IMR-90 (cell line): ENCODE measurements at regions not wholly inside any gene's neighbourhood (a gene's known extent, or its start where the extent isn't known, plus 50 kb on each side); places are given as distances from the start of the nearest gene placed in this dataset.

Experiments
- ATAC-seq: fragments of 200-7000 bp; cut with Tn5 transposase; 2 replicates; pipeline ENCODE4 v1.9.1; 2020; ENCODE audit warnings: low read depth, mild to moderate bottlenecking, moderate library complexity
- BruUV-seq: library from RNA; stranded (reverse); fragments of 400-500 nt; replicated peaks from 2 replicates; lab custom pipeline; 2021; lab: Mats Ljungman, UMichigan
- CTCF ChIA-PET: fragments of 300-600 bp; formaldehyde crosslinking; extraction: SDS; loops from one replicate; lab custom pipeline; 2021; ENCODE audit warnings: antibody characterized with exemption; lab: Yijun Ruan, JAX
- POLR2A ChIA-PET: fragments of 300-600 bp; sonication (Branson Sonifier 250); formaldehyde crosslinking; loops from one replicate; lab custom pipeline; 2022; ENCODE audit warnings: antibody characterized with exemption; ENCODE audit not compliant: unreplicated experiment; lab: Charles Lee
- DNase-seq: peaks from one replicate; pipeline ENCODE4 v3.0.0; 2013
- H2AFZ ChIP-seq: replicated peaks from 2 replicates; pipeline ENCODE3; 2013; ENCODE audit warnings: low read length, mild to moderate bottlenecking; ENCODE audit not compliant: poor library complexity
- H2AK5ac ChIP-seq: 2 replicates; pipeline ENCODE4 v1.6.1; 2013; ENCODE audit warnings: low read depth, low read length, inconsistent platforms
- H2AK9ac ChIP-seq: replicated peaks from 2 replicates; pipeline ENCODE3; 2013; ENCODE audit warnings: mild to moderate bottlenecking, low read depth, low read length, moderate library complexity; ENCODE audit not compliant: poor library complexity
- H2BK120ac ChIP-seq: 2 replicates; pipeline ENCODE4 v1.6.1; 2013; ENCODE audit warnings: low read depth, low read length, inconsistent platforms
- H2BK15ac ChIP-seq: 3 replicates; pipeline ENCODE4 v1.6.1; 2013; ENCODE audit warnings: low read depth, low read length, inconsistent platforms
- H2BK20ac ChIP-seq: 2 replicates; pipeline ENCODE4 v1.6.1; 2013; ENCODE audit warnings: low read depth, mild to moderate bottlenecking, inconsistent platforms, low read length, moderate library complexity
- H2BK5ac ChIP-seq: 2 replicates; pipeline ENCODE4 v1.6.1; 2013; ENCODE audit warnings: mild to moderate bottlenecking, low read depth, low read length, inconsistent platforms; ENCODE audit not compliant: poor library complexity, severe bottlenecking
- H3K14ac ChIP-seq: replicated peaks from 2 replicates; pipeline ENCODE4 v1.6.1; 2013; ENCODE audit warnings: low read depth, low read length, inconsistent platforms
- H3K18ac ChIP-seq: 2 replicates; pipeline ENCODE4 v1.6.1; 2013; ENCODE audit warnings: low read depth, low read length, control low read depth
- H3K23ac ChIP-seq: 2 replicates; pipeline ENCODE4 v1.6.1; 2013; ENCODE audit warnings: low read depth, low read length, inconsistent platforms
- H3K27ac ChIP-seq: 2 replicates; pipeline ENCODE4 v1.5.1; 2013; ENCODE audit warnings: mild to moderate bottlenecking, control low read depth, low read length; ENCODE audit not compliant: insufficient read depth
- H3K27me3 ChIP-seq: 2 replicates; pipeline ENCODE4 v1.6.1; 2013; ENCODE audit warnings: low read length; ENCODE audit not compliant: control insufficient read depth, insufficient read depth
- H3K36me3 ChIP-seq: 2 replicates; pipeline ENCODE4 v1.6.1; 2013; ENCODE audit warnings: low read length, mixed read lengths; ENCODE audit not compliant: control insufficient read depth, insufficient read depth
- H3K4ac ChIP-seq: 2 replicates; pipeline ENCODE4 v1.6.1; 2013; ENCODE audit warnings: low read depth, low read length, inconsistent platforms
- H3K4me1 ChIP-seq: 2 replicates; pipeline ENCODE4 v1.6.1; 2013; ENCODE audit warnings: low read length, mixed read lengths; ENCODE audit not compliant: control insufficient read depth, insufficient read depth
- H3K4me2 ChIP-seq: 2 replicates; pipeline ENCODE4 v1.6.1; 2013; ENCODE audit warnings: low read depth, mild to moderate bottlenecking, control low read depth, low read length, moderate library complexity
- H3K4me3 ChIP-seq: 2 replicates; pipeline ENCODE4 v1.5.1; 2013; ENCODE audit warnings: low read depth, mild to moderate bottlenecking, control low read depth, low read length, moderate library complexity; ENCODE audit not compliant: insufficient read depth
- H3K56ac ChIP-seq: 2 replicates; pipeline ENCODE4 v1.6.1; 2013; ENCODE audit warnings: low read length, inconsistent platforms; ENCODE audit not compliant: insufficient read depth; ENCODE audit errors: extremely low read depth
- H3K79me1 ChIP-seq, 2 experiments: 2 replicates each; pipeline ENCODE4 v1.6.1; 2013; ENCODE audit warnings: low read length in 2 of 2, inconsistent platforms in 1 of 2, low read depth in 1 of 2
- H3K9ac ChIP-seq: 2 replicates; pipeline ENCODE4 v1.6.1; 2013; ENCODE audit warnings: low read depth, low read length, control low read depth
- H3K9me1 ChIP-seq: 2 replicates; pipeline ENCODE4 v1.6.1; 2013; ENCODE audit warnings: low read length, inconsistent platforms; ENCODE audit not compliant: insufficient read depth
- H3K9me3 ChIP-seq: 2 replicates; pipeline ENCODE4 v1.6.1; 2013; ENCODE audit warnings: low read length; ENCODE audit not compliant: control insufficient read depth, insufficient read depth
- H4K20me1 ChIP-seq: 2 replicates; pipeline ENCODE4 v1.6.1; 2013; ENCODE audit warnings: low read length, inconsistent platforms; ENCODE audit not compliant: insufficient read depth
- H4K5ac ChIP-seq: 2 replicates; pipeline ENCODE4 v1.6.1; 2013; ENCODE audit warnings: mild to moderate bottlenecking, low read depth, low read length, control low read depth
- H4K8ac ChIP-seq, 2 experiments: 2 replicates each; pipeline ENCODE4 v1.6.1; 2013; ENCODE audit warnings: low read depth in 2 of 2, low read length in 2 of 2, control low read depth in 1 of 2, inconsistent platforms in 1 of 2
- H4K91ac ChIP-seq: 2 replicates; pipeline ENCODE4 v1.6.1; 2013; ENCODE audit warnings: low read depth, low read length, inconsistent platforms; ENCODE audit not compliant: insufficient read depth
- BHLHE40 ChIP-seq: fragments of 150-350 bp; IDR thresholded peaks from 2 replicates; pipeline ENCODE4 v1.6.1; 2016; ENCODE audit warnings: mild to moderate bottlenecking, low read depth, low read length
- CEBPB ChIP-seq: IDR thresholded peaks from 2 replicates; pipeline ENCODE4 v1.6.1; 2012; ENCODE audit warnings: low read depth, low read length, improper control_type of control experiment
- CHD1 ChIP-seq: IDR thresholded peaks from 2 replicates; pipeline ENCODE4 v1.6.1; 2012; ENCODE audit warnings: low read depth, low read length, improper control_type of control experiment
- FOS ChIP-seq: fragments of 150-350 bp; IDR thresholded peaks from 2 replicates; pipeline ENCODE4 v1.6.1; 2016; ENCODE audit warnings: low read depth, low read length
- MAFK ChIP-seq: IDR thresholded peaks from 2 replicates; pipeline ENCODE4 v1.6.1; 2012; ENCODE audit warnings: low read depth, low read length, improper control_type of control experiment
- MXI1 ChIP-seq: IDR thresholded peaks from 2 replicates; pipeline ENCODE4 v1.6.1; 2012; ENCODE audit warnings: low read depth, mild to moderate bottlenecking, low read length, moderate library complexity, borderline replicate concordance
- NFE2L2 ChIP-seq: fragments of 150-350 bp; IDR thresholded peaks from 2 replicates; pipeline ENCODE4 v1.6.1; 2016; ENCODE audit warnings: low read depth, mild to moderate bottlenecking, low read length
- RAD21 ChIP-seq: IDR thresholded peaks from 2 replicates; pipeline ENCODE4 v1.6.1; 2012; ENCODE audit warnings: low read length, improper control_type of control experiment
- RFX5 ChIP-seq: IDR thresholded peaks from 2 replicates; pipeline ENCODE4 v1.8.0; 2012; ENCODE audit warnings: low read depth, mild to moderate bottlenecking, low read length, moderate library complexity
- SMC3 ChIP-seq: fragments of 150-350 bp; IDR thresholded peaks from 2 replicates; pipeline ENCODE4 v1.6.1; 2016; ENCODE audit warnings: low read depth, mild to moderate bottlenecking, antibody characterized with exemption, low read length, moderate library complexity
- WGBS, 2 experiments: methylation state at CpG; one replicate each; pipeline versions ENCODE4 v1.1.5 to v1.1.7; 2013; ENCODE audit warnings: missing lambda C conversion rate in 2 of 2; ENCODE audit not compliant: insufficient read length in 1 of 2; ENCODE audit errors: extremely low coverage in 2 of 2; 5-methylcytosine and 5-hydroxymethylcytosine counted together
- dilution Hi-C: fragments of 300-500 bp; cut with HindIII; formaldehyde crosslinking; loops from one replicate; pipeline ENCODE4 v1.14.3; 2018; ENCODE audit warnings: low sequenced_read_pairs; ENCODE audit not compliant: unreplicated experiment
- in situ Hi-C: fragments of 300-500 bp; cut with MboI; formaldehyde crosslinking; loops from 3 replicates; pipeline ENCODE4 v1.14.3; 2019; ENCODE audit warnings: low sequenced_read_pairs, inconsistent platforms, mixed read lengths
- intact Hi-C: fragments of 100-400 bp; cut with micrococcal nuclease; formaldehyde crosslinking; loops from 2 replicates; pipeline ENCODE4 v1.10.0; 2022
- TF ChIP-seq, protein P1 (sequence below): fragments of 150-350 bp; IDR thresholded peaks from 2 replicates; pipeline ENCODE4 v1.6.1; 2016; ENCODE audit warnings: low read depth, mild to moderate bottlenecking, low read length, moderate library complexity, borderline replicate concordance

DNA sequence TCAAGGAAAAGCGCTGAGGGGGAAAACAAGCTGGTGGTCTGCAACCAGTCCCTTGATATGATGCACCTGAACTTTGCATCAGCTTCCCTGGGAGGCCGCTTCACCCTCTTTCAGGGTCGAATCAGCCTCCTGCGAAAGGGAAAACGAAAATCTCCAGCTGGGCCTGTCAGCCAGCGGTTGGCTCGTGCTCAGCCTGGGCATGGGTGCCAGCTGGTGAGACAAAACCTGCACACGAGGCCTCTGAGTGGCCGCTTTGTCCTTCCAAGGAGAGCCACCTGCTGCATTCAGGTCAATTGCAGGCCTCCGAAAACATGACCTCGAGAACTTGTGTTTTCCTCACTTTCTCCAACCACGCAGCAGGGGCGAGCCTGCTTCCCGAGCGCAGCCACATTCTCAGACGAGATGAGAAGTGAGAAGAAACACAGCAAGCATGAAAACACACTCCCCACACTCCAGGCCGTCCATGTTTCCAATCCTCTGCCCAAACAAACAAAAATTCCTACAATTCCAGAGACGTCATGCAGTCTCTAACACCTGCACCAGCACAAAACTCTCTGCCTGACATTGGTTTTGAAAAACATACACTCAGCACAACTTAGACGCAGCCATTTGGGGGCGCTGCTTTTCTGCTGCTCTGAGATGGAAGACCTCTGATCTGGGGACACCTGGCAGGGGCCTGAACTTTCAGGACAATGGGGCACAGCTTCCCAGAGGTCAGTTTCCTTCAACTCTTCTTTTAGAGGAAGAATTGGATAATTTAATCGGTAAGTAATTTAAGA is 77.1 kb downstream of the DHCR7 start (continued):
- TF ChIP-seq, protein P1, sequence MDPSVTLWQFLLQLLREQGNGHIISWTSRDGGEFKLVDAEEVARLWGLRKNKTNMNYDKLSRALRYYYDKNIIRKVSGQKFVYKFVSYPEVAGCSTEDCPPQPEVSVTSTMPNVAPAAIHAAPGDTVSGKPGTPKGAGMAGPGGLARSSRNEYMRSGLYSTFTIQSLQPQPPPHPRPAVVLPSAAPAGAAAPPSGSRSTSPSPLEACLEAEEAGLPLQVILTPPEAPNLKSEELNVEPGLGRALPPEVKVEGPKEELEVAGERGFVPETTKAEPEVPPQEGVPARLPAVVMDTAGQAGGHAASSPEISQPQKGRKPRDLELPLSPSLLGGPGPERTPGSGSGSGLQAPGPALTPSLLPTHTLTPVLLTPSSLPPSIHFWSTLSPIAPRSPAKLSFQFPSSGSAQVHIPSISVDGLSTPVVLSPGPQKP, result no peak
- TF ChIP-seq BHLHE40, result no peak

DNA sequence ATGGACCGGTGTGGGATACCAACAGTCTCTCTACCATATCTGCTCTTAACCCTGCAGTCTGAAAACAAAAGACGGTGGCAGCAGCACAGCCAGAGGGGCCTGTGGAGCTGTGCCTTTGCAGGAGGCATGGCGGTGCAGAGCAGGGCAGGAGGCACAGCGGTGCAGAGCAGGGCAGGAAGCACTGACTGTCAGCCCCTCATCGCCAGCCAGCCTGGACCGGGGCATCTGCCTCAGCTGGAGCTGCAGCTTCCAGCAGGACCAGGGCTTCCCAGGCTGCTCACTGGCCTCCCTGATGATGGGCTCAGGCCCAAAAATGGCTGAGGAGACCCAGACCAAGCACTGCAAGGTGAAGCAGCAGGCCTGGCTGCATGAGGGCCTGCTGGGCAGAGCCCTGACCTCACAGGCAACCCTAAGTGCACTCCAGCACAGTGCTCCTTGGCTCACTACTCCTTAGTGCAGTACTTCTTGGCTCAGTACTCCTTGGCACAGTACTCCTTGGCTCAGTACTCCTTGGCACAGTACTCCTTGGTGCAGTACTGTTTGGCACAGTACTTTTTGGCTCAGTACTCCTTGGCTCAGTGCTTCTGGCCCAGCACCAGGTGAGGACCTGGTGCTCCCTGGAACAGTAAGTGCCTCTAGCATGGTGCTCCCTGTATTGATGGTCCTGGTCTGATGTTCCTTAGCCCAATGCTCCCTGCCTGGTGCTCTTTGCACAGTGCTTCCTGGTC is 78.0 kb downstream of the DHCR7 start:
- intact Hi-C loops, result loop anchor here (5.0 to 10.0 kb wide), 2 partner anchors 245 to 903 kb away; no protein-coding TSS in a partner anchor
- no peaks in the 10 kb centered on the region; the same call in 1 of the 2 replicates for H4K20me1 ChIP-seq
- no peak overlapping the region for H4K91ac ChIP-seq
- H3K4me3 ChIP-seq, result no peak overlapping the region
- no peak overlapping the region for H2BK15ac ChIP-seq
- no peak overlapping the region for H2BK5ac ChIP-seq
- no peak overlapping the region for H3K56ac ChIP-seq
- H3K9me3 ChIP-seq, result no peaks in the 10 kb centered on the region; the same call in 1 of the 2 replicates
- no peak overlapping the region for H2AK5ac ChIP-seq
- ChIA-PET CTCF (no interaction called here), POLR2A (no interaction called here)
- H4K8ac ChIP-seq, result no peak overlapping the region
- H4K5ac ChIP-seq, result no peak overlapping the region
- in situ Hi-C loops, result no loop called here
- peaks cover 22% of the 10 kb centered on the region for H3K27me3 ChIP-seq
- H2BK20ac ChIP-seq, result no peak overlapping the region
- H2AFZ ChIP-seq, result no peak overlapping the region
- H2BK120ac ChIP-seq, result no peak overlapping the region
- H3K4ac ChIP-seq, result no peak overlapping the region
- no peak overlapping the region for H3K9ac ChIP-seq
- H3K79me1 ChIP-seq, result no peaks in the 10 kb centered on the region
- TF ChIP-seq RFX5, result no peak
- TF ChIP-seq MXI1, result no peak
- no peak for TF ChIP-seq RAD21
- no peak for TF ChIP-seq MAFK
- no peak for TF ChIP-seq BHLHE40
- TF ChIP-seq, protein P1, result no peak
- TF ChIP-seq FOS, result no peak
- no peak for TF ChIP-seq CHD1
- TF ChIP-seq NFE2L2, result no peak
- no peak for TF ChIP-seq CEBPB
- TF ChIP-seq SMC3, result no peak
- no peaks in the 10 kb centered on the region for H3K36me3 ChIP-seq
- no peak overlapping the region for H3K4me2 ChIP-seq
- no peak for DNase-seq
- 80% methylated on average over 4 of the region's 6 CpGs; no CpG with 5 or more reads in 1 of the 2 experiments for WGBS, 2 experiments
- no peak overlapping the region for H3K18ac ChIP-seq
- no peak overlapping the region for H3K14ac ChIP-seq
- no peak for ATAC-seq
- no peak overlapping the region for H3K27ac ChIP-seq
- no peaks in the 10 kb centered on the region for H3K9me1 ChIP-seq
- no peak overlapping the region for H2AK9ac ChIP-seq
- no peak overlapping the region for H3K23ac ChIP-seq
- H3K4me1 ChIP-seq, result no peaks in the 10 kb centered on the region
- BruUV-seq, result no TSS peak
- dilution Hi-C loops, result no loop called here
